ENCODE measurements at regions not wholly inside any gene's neighbourhood (a gene's known extent, or its start where the extent isn't known, plus 50 kb on each side); places are given as distances from the start of the nearest gene placed in this dataset.

DNA sequence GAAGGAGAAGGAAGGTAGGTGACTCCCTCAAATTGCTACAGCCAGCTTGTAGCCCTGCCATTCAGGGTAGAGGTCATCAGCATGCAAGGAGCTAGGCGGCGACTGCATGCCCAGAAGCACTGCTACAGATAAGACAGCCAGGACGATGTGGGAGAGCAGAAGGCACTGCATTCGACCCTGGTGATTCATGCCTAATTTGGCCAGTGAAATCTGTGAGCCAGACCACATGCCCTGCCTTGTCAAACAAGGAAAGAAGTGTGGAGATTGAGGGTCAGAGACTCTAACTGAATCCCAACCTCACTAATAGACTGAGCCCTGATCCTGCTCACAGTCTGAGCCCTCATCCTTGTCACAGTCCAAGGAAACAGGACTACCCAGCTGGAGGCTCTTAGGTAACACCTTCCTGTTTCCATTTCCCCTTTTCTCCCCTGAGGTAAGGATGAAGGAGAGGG, 86.6 kb downstream of the LINGO1 start:
- Mint-ChIP-seq H3K27me3 (no peaks in the 10 kb centered on the region), H3K4me3 (no peak overlapping the region), H3K27ac (no peak overlapping the region), H3K9me3 (no peaks in the 10 kb centered on the region), H3K36me3 (ENCODE audit: low read depth) (no peaks in the 10 kb centered on the region), H3K4me1 (ENCODE audit: low read depth) (peaks cover 11% of the 10 kb centered on the region)
- no peak for DNase-seq

DNA sequence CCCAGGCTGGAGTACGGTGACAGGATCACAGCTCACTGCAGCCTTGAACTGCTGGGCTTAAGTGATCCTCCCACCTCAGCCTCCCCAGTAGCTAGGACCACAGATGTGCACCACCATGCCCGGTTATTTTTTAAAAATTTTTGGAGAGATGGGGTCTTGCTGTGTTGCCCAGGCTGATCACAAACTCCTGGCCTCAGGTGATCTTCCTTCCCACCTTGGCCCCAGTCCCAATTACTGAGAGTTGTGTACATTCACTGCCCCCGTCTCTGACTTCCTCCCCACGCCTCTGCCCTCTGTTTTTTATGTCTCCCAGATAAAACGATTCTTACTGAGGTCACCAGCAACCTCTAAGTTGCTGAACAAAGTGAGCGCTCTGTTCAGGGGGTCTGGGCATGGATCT, 87.7 kb downstream of the LINGO1 start:
- Mint-ChIP-seq H3K27me3 (no peaks in the 10 kb centered on the region), H3K4me1 (ENCODE audit: low read depth) (peaks cover 11% of the 10 kb centered on the region), H3K27ac (no peak overlapping the region), H3K9me3 (no peaks in the 10 kb centered on the region), H3K4me3 (no peak overlapping the region), H3K36me3 (ENCODE audit: low read depth) (no peaks in the 10 kb centered on the region)
- DNase-seq: no peak

DNA sequence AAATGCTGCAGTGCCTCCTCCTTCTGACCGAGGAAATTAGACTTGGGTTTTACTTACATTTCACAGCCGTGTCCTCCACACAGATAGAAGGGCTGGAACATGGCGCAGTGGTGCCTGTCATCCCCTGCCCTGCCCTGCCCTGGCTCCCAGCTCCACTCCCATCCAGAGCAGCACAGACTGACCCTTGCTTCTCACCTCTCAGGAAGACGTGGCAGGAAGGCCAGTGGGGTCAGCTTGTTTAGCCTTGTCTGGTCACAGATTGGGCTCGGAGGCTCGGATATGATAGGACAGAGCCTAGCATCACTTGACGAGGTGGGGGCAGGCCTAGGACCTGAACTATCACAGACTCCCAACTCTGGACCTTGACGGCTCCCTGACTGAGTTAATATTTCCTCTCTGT, 88.5 kb downstream of the LINGO1 start:
- no peaks in the 10 kb centered on the region for H3K9me3 Mint-ChIP-seq
- H3K36me3 Mint-ChIP-seq (ENCODE audit: low read depth): no peaks in the 10 kb centered on the region
- H3K27ac Mint-ChIP-seq: no peak overlapping the region
- H3K4me3 Mint-ChIP-seq: no peak overlapping the region
- DNase-seq: no peak
- H3K27me3 Mint-ChIP-seq: no peaks in the 10 kb centered on the region
- H3K4me1 Mint-ChIP-seq (ENCODE audit: low read depth): peaks cover 11% of the 10 kb centered on the region

GRCh38 chr15:77543159-77543882, 89.4 kb downstream of the LINGO1 start:
- no peaks in the 10 kb centered on the region for H3K9me3 Mint-ChIP-seq
- peak overlapping the region; percentile 80 for H3K4me3 Mint-ChIP-seq
- peaks cover 11% of the 10 kb centered on the region for H3K4me1 Mint-ChIP-seq (ENCODE audit: low read depth)
- peak; percentile 87 for DNase-seq
- H3K27me3 Mint-ChIP-seq: no peaks in the 10 kb centered on the region
- H3K36me3 Mint-ChIP-seq (ENCODE audit: low read depth): no peaks in the 10 kb centered on the region
- H3K27ac Mint-ChIP-seq: peak overlapping the region; percentile 79

- peaks cover 11% of the 10 kb centered on the region for H3K4me1 Mint-ChIP-seq (ENCODE audit: low read depth)
- H3K36me3 Mint-ChIP-seq (ENCODE audit: low read depth): no peaks in the 10 kb centered on the region
- DNase-seq: no peak
- H3K9me3 Mint-ChIP-seq: no peaks in the 10 kb centered on the region
- peak overlapping the region; percentile 79 for H3K27ac Mint-ChIP-seq
- H3K4me3 Mint-ChIP-seq: peak overlapping the region; percentile 80
- no peaks in the 10 kb centered on the region for H3K27me3 Mint-ChIP-seq
These were observed 90.2 kb downstream of the LINGO1 start for GRCh38 chr15:77542491-77543001.

DNA sequence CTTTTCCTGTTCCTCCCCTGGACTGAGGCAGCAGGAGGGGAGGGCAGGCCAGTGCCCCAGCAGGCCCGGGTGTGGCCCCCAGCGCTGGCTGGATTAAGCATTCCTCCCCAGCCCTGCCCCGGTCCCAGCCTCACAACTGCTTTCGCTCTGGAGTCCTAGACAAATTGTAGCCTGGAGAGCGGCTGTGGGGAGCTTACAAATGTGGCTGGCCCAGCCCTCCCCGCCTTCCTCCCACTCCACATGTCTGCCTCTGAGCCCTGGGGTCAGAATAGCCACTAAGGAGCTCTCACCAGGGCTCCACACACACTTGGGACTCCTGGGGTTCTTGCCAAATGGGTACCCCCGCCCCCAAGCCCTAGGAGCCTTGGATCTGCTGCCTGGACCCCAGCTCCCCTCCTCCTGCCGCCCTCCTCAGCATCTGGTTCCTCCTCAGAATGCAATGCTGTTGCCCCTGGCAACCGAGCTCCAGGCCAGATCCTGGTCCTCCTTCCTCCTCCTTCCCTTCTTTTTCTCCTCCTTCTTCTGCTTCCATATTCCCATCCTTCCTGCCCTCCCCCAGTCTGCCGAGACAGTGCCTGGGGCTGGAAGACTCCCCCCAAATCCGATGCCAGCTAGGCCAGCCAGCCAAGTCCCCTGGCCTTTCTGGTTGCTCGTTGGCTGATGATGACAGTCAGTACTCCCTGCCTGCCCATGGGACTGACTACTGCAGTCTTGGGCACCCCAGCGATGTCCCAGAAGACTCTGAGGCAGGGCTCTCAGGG, 91.1 kb downstream of the LINGO1 start:
- H3K9me3 Mint-ChIP-seq: no peaks in the 10 kb centered on the region
- no peak overlapping the region for H3K4me3 Mint-ChIP-seq

GRCh38 chr15:77540312-77541060, 92.2 kb downstream of the LINGO1 start:
- Mint-ChIP-seq H3K27me3 (peaks cover 8% of the 10 kb centered on the region), H3K4me3 (no peak overlapping the region), H3K27ac (peak overlapping the region; percentile 15), H3K4me1 (ENCODE audit: low read depth) (peaks cover 11% of the 10 kb centered on the region), H3K9me3 (no peaks in the 10 kb centered on the region), H3K36me3 (ENCODE audit: low read depth) (no peaks in the 10 kb centered on the region)
- no peak for DNase-seq

More for the DNA sequence above, 91.1 kb downstream of the LINGO1 start:
- H3K27me3 Mint-ChIP-seq: peaks cover 7% of the 10 kb centered on the region
- H3K36me3 Mint-ChIP-seq (ENCODE audit: low read depth): no peaks in the 10 kb centered on the region
- H3K4me1 Mint-ChIP-seq (ENCODE audit: low read depth): peaks cover 11% of the 10 kb centered on the region
- no peak overlapping the region for H3K27ac Mint-ChIP-seq
- DNase-seq: no peak

GRCh38 chr15:77538793-77539497, 93.8 kb downstream of the LINGO1 start:
- H3K27me3 Mint-ChIP-seq: peaks cover 8% of the 10 kb centered on the region
- DNase-seq: no peak
- no peaks in the 10 kb centered on the region for H3K36me3 Mint-ChIP-seq (ENCODE audit: low read depth)
- H3K9me3 Mint-ChIP-seq: no peaks in the 10 kb centered on the region
- H3K4me3 Mint-ChIP-seq: no peak overlapping the region
- H3K4me1 Mint-ChIP-seq (ENCODE audit: low read depth): peaks cover 11% of the 10 kb centered on the region
- H3K27ac Mint-ChIP-seq: no peak overlapping the region

- peaks cover 11% of the 10 kb centered on the region for H3K27me3 Mint-ChIP-seq
- DNase-seq: no peak
- H3K4me1 Mint-ChIP-seq (ENCODE audit: low read depth): peaks cover 5% of the 10 kb centered on the region
- H3K36me3 Mint-ChIP-seq (ENCODE audit: low read depth): no peaks in the 10 kb centered on the region
- no peak overlapping the region for H3K27ac Mint-ChIP-seq
- H3K4me3 Mint-ChIP-seq: no peak overlapping the region
- H3K9me3 Mint-ChIP-seq: no peaks in the 10 kb centered on the region
These were observed 94.7 kb downstream of the LINGO1 start for GRCh38 chr15:77538027-77538451.

- no peaks in the 10 kb centered on the region for H3K9me3 Mint-ChIP-seq
- H3K4me3 Mint-ChIP-seq: no peak overlapping the region
- H3K27ac Mint-ChIP-seq: no peak overlapping the region
- no peaks in the 10 kb centered on the region for H3K4me1 Mint-ChIP-seq (ENCODE audit: low read depth)
- peaks cover 11% of the 10 kb centered on the region for H3K27me3 Mint-ChIP-seq
- no peaks in the 10 kb centered on the region for H3K36me3 Mint-ChIP-seq (ENCODE audit: low read depth)
- DNase-seq: no peak
These were observed 95.7 kb downstream of the LINGO1 start for GRCh38 chr15:77537006-77537405.

GRCh38 chr15:77535845-77536244, 96.9 kb downstream of the LINGO1 start:
- Mint-ChIP-seq H3K27ac (no peak overlapping the region), H3K4me1 (ENCODE audit: low read depth) (no peaks in the 10 kb centered on the region), H3K27me3 (peaks cover 11% of the 10 kb centered on the region), H3K4me3 (no peak overlapping the region), H3K36me3 (ENCODE audit: low read depth) (no peaks in the 10 kb centered on the region), H3K9me3 (no peaks in the 10 kb centered on the region)
- no peak for DNase-seq
